ENCODE measurements at regions not wholly inside any gene's neighbourhood (a gene's known extent, or its start where the extent isn't known, plus 50 kb on each side); places are given as distances from the start of the nearest gene placed in this dataset.

- Histone ChIP-seq H3K9me3 (ENCODE audit: low read length) (no peaks in the 10 kb centered on the region), H4K20me1 (ENCODE audit: insufficient read depth, low read length) (no peaks in the 10 kb centered on the region), H3K36me3 (replicated peaks in 1 of 2; ENCODE audit: control insufficient read depth in 1 of 2, insufficient read depth in 2 of 2, low read length in 2 of 2) (no peaks in the 10 kb centered on the region), H3K79me2 (ENCODE audit: insufficient read depth, low read length) (no peaks in the 10 kb centered on the region), H3K4me3 (replicated peaks in 1 of 3; ENCODE audit: insufficient read depth in 1 of 3, low read depth in 2 of 3, low read length in 3 of 3) (no peak overlapping the region), H3K4me1 (ENCODE audit: insufficient read depth, low read length) (peaks cover 74% of the 10 kb centered on the region), H2AFZ (ENCODE audit: low read length) (no peak overlapping the region), H3K4me2 (ENCODE audit: low read depth, low read length) (no peak overlapping the region), H3K27me3 (ENCODE audit: control insufficient read depth in 1 of 2, insufficient read depth in 2 of 2, low read length in 2 of 2) (peaks cover 21 to 95% of the 10 kb centered on the region in 2 experiments), H3K27ac (ENCODE audit: extremely low read length, insufficient read depth, low read length) (no peak overlapping the region), H3K9ac (ENCODE audit: insufficient read depth, low read depth, low read length) (no peak overlapping the region)
- POLR2A ChIA-PET, result no interaction called here
- DNase-seq (ENCODE audit: low spot score), result no peak
- FAIRE-seq, result no peak
- no peak for ATAC-seq
- intact Hi-C loops (cut with micrococcal nuclease; ENCODE audit: unreplicated experiment) (no loop called here), in situ Hi-C loops (cut with HindIII; ENCODE audit: extremely low pct_ligation_motif_present, low pct_unique_long_range_greater_than_20kb) (no loop called here)
- BruUV-seq (replicated peaks), result no TSS peak
- 11% methylated on average over 1 of the region's 2 CpGs for WGBS (ENCODE audit: low lambda C conversion rate)
- CTCF ChIA-PET (ENCODE audit: low intra/inter-chr PET ratio, low total read pairs), result no interaction called here
- no peak for TF ChIP-seq ZNF329 (CRISPR knock-in tag; IDR thresholded peaks at IDR 0.05; ENCODE audit: low read depth)
- no peak for TF ChIP-seq ZNF629 (CRISPR knock-in tag; conservative IDR thresholded peaks at IDR 0.05)
- no peak for TF ChIP-seq U2AF1 (optimal IDR thresholded peaks at IDR 0.05; ENCODE audit: low read depth, low read length)
- no peak for TF ChIP-seq SRF (IDR thresholded peaks at IDR 0.05; ENCODE audit: low read depth, low read length)
- no peak for TF ChIP-seq ZNF160 (CRISPR knock-in tag; IDR thresholded peaks at IDR 0.05)
- no peak for TF ChIP-seq FOXP4 (CRISPR knock-in tag; IDR thresholded peaks at IDR 0.05)
- no peak for TF ChIP-seq DZIP1 (CRISPR knock-in tag; IDR thresholded peaks at IDR 0.05)
- TF ChIP-seq MAFG (CRISPR knock-in tag; IDR thresholded peaks at IDR 0.05), result no peak
- TF ChIP-seq ZNF564 (CRISPR knock-in tag; IDR thresholded peaks at IDR 0.05), result no peak
- no peak for TF ChIP-seq ZNF607 (CRISPR knock-in tag; IDR thresholded peaks at IDR 0.05; ENCODE audit: borderline replicate concordance)
- TF ChIP-seq AKAP8 (CRISPR knock-in tag; IDR thresholded peaks at IDR 0.05), result no peak
- no peak for TF ChIP-seq NCOR1 (IDR thresholded peaks at IDR 0.05; ENCODE audit: borderline replicate concordance, low read length)
- TF ChIP-seq ZFP36L2 (CRISPR knock-in tag; IDR thresholded peaks at IDR 0.05), result no peak
- TF ChIP-seq THAP8 (CRISPR knock-in tag; IDR thresholded peaks at IDR 0.05; ENCODE audit: borderline replicate concordance), result no peak
- no peak for TF ChIP-seq SPEN (CRISPR knock-in tag; IDR thresholded peaks at IDR 0.05; ENCODE audit: low read depth)
- peak; percentile 25; the same call in 1 of the 2 replicates for TF ChIP-seq RXRB (CRISPR knock-in tag; IDR thresholded peaks at IDR 0.05; ENCODE audit: borderline replicate concordance)
- TF ChIP-seq NONO (IDR thresholded peaks at IDR 0.05), result no peak
- no peak for TF ChIP-seq NONO (CRISPR knock-in tag; conservative IDR thresholded peaks at IDR 0.05)
- TF ChIP-seq GATAD2A (CRISPR knock-in tag; IDR thresholded peaks at IDR 0.05), result peak; percentile 28; the same call in 1 of the 2 replicates
- no peak for TF ChIP-seq KDM6A (CRISPR knock-in tag; IDR thresholded peaks at IDR 0.05; ENCODE audit: low read depth)
- no peak for TF ChIP-seq ZNF691 (CRISPR knock-in tag; IDR thresholded peaks at IDR 0.05; ENCODE audit: borderline replicate concordance, low read depth)
Measured at GRCh38 chr6:43982084-43982625, 145.1 kb downstream of the MRPL14 start.
